Duodenal mucosa (tissue), 2 donors: ENCODE measurements at regions not wholly inside any gene's neighbourhood (a gene's known extent, or its start where the extent isn't known, plus 50 kb on each side); places are given as distances from the start of the nearest gene placed in this dataset.

Source experiments
- H3K27ac ChIP-seq: one replicate; pipeline ENCODE4 v1.7.0; 2013; ENCODE audit warnings: low read depth, low read length
- H3K27me3 ChIP-seq, 2 donors: one replicate each; pipeline ENCODE4 v1.7.0; 2013; ENCODE audit warnings: low read length in 2 of 2, control low read depth in 1 of 2; ENCODE audit not compliant: insufficient read depth in 2 of 2, control insufficient read depth in 1 of 2
- H3K36me3 ChIP-seq, 2 donors: one replicate each; pipeline ENCODE4 v1.7.0; 2013; ENCODE audit warnings: low read length in 2 of 2, control low read depth in 1 of 2; ENCODE audit not compliant: insufficient read depth in 2 of 2, control insufficient read depth in 1 of 2
- H3K4me1 ChIP-seq, 2 donors: one replicate each; pipeline ENCODE4 v1.7.0; 2013; ENCODE audit warnings: low read length in 2 of 2, control low read depth in 1 of 2; ENCODE audit not compliant: insufficient read depth in 2 of 2, control insufficient read depth in 1 of 2
- H3K4me3 ChIP-seq, 2 donors: one replicate each; pipeline ENCODE4 v1.7.0; 2013; ENCODE audit warnings: low read length in 2 of 2, low read depth in 1 of 2
- H3K9ac ChIP-seq, 2 donors: one replicate each; pipeline ENCODE4 v1.7.0; 2013; ENCODE audit warnings: low read length in 2 of 2, low read depth in 1 of 2
- H3K9me3 ChIP-seq, 2 donors: one replicate each; pipeline ENCODE4 v1.7.0; 2013; ENCODE audit warnings: low read length in 2 of 2, control low read depth in 1 of 2; ENCODE audit not compliant: control insufficient read depth in 1 of 2

DNA sequence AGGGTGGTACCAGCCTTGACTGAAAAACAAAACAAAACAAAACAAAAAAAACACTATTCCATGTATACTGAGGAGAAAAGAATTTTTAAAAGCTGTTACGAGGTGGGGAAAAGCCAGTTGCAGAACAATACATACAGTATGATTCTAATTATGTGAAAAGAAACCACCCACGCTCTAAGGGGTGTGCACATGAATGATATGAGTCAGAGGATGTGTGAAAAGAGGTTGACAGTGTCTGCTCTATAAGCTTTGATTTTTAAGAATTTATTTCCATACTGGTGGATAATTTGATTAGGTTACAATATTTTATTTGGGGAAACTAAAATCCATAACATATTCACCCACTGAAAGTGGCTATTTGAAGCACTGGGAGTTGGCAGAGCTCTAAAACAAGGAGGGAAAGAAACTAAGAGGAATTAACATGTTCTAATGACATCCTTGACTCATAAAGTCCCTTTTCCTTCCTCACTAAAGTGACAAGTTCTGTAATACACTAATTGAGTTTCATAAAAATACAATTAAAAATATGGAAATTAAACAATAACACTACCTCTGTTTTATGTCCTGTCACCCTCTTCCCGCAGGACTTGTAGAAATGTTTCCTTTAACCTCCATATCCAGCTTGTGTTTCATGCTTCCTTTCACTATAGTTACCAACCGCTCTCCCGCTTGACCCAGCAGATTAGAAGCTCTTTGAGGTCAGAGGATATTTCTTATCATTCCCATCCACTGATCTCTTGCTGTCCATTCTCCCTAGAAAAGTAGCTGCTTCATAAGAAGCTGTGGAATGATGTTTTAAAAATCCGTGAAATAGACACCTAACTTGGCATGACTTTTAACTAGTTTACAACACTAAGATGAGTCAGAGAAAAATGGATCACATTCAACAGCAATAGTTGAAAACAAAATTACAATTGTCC is 118.6 kb upstream of the CCDC28A start:
- no peak overlapping the region for H3K9ac ChIP-seq
- H3K4me1 ChIP-seq: no peaks in the 10 kb centered on the region
- no peak overlapping the region for H3K4me3 ChIP-seq
- H3K27me3 ChIP-seq: no peaks in the 10 kb centered on the region
- H3K27ac ChIP-seq: no peak overlapping the region
- no peaks in the 10 kb centered on the region for H3K36me3 ChIP-seq
- H3K9me3 ChIP-seq: no peaks in the 10 kb centered on the region

DNA sequence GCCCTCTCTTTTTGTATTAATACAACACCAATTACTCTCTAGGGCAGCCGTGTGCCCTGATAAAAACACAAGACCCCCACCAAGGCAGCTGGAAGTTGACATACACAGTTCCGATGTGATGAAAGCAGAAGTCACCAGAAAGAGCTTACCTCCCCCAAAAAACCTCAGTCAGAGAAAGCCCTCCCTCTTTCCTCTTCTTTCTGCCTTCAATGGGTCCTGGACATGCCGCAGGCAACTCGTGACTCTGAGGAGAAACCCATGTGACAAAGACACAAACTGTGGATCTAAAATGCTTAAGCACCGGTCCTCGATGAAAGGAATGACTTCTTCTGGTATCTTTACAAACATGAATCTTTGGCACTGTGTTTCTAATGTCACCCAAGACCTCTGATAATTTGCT is 117.7 kb upstream of the CCDC28A start:
- no peaks in the 10 kb centered on the region for H3K4me1 ChIP-seq
- H3K27me3 ChIP-seq: no peaks in the 10 kb centered on the region
- H3K9ac ChIP-seq: no peak overlapping the region
- H3K36me3 ChIP-seq: no peaks in the 10 kb centered on the region
- H3K9me3 ChIP-seq: no peaks in the 10 kb centered on the region
- no peak overlapping the region for H3K4me3 ChIP-seq
- no peak overlapping the region for H3K27ac ChIP-seq

DNA sequence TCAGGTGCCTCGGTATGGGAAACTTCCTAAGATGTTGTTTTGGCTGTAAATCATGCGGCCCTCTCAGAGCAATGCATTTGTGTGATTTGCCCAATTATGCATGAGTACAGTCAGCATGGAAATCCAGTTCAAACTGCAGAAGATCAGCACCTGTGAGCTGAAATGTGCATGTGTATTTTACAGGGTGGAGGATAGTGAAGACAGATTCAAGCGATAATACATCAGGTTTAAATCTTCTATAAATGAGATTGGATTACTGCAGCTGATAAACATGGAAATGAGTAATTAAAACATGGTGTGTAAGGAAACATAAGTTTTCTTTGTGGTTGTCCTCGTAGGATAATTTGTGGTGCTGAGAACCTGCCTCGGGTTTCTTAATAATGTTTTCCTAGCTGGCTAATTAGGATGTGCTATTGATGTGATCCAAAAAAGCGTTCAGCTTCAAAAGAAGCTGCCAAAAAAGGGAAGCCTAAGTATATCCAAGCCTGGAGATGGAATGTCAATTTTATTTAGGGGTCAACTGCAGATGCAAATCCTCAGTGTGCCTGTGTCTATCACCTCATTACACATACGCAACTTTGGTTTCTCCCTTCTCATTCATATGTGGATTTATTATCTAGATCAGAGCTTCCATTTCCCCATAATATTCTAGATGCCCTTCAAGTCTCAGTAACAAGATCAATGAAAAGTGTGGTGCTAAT is 117.1 kb upstream of the CCDC28A start:
- H3K4me3 ChIP-seq: no peak overlapping the region
- no peaks in the 10 kb centered on the region for H3K4me1 ChIP-seq
- no peak overlapping the region for H3K9ac ChIP-seq
- H3K27me3 ChIP-seq: no peaks in the 10 kb centered on the region
- no peak overlapping the region for H3K27ac ChIP-seq
- H3K9me3 ChIP-seq: no peaks in the 10 kb centered on the region
- no peaks in the 10 kb centered on the region for H3K36me3 ChIP-seq

DNA sequence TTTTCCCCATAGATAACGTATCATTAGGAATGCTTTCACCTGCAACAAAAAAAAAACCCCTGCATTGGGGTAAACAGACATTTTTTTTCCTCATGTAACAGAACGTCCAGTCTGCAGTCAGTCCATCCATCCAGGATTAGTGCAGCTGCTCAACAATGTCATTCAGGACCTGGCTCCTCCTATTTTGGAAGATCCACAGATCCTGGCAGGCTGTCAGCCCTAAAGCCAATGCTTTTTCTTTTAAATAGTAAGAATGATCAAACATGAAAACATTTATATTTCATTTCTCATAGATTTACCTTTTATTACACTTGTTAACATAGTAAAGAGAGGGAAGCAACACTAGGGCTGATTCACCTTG is 116.5 kb upstream of the CCDC28A start:
- Histone ChIP-seq H3K27ac (no peak overlapping the region), H3K4me1 (no peaks in the 10 kb centered on the region), H3K9ac (no peak overlapping the region), H3K36me3 (no peaks in the 10 kb centered on the region), H3K27me3 (no peaks in the 10 kb centered on the region), H3K9me3 (no peaks in the 10 kb centered on the region), H3K4me3 (no peak overlapping the region)

DNA sequence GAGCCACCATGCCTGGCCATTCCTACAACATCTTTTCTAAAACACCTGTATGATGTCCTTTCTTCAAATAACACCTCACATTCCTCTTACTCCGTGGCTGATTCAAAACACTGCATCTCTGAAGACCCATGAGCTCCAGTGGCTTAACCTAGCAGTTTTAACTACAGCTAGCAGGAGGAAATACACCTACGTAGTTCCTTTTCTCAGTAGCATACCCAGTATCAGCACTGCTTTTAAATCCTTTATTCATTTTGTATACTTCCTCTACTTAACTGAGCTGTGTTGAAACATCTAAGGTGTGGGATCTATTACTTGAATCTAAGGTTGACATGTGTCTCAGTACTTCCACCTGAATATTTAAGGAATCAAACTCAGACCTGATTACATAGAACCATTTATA is 113.6 kb upstream of the CCDC28A start:
- Histone ChIP-seq H3K9ac (no peak overlapping the region), H3K27ac (no peak overlapping the region), H3K9me3 (no peaks in the 10 kb centered on the region), H3K36me3 (no peaks in the 10 kb centered on the region), H3K27me3 (no peaks in the 10 kb centered on the region), H3K4me3 (no peak overlapping the region), H3K4me1 (no peaks in the 10 kb centered on the region)

DNA sequence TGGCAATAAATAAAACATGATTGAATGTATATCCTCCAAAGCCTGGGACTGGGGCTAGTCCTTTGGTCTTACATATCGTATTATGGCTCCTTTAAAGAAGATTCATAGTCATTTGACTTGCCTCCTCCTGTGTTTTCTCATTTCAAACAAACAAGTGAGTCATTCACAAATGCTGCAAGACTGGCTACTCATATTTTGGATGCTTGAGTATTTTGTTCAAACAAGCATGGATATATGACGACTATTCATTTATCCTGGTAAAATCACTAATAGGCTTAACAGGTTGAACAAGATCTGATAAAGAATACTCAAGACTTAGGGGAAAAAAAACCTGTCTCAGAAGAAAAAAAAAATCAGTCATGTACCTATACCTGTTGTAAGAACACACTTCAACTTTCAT is 111.1 kb upstream of the CCDC28A start:
- no peaks in the 10 kb centered on the region for H3K27me3 ChIP-seq
- H3K27ac ChIP-seq: no peak overlapping the region
- H3K4me3 ChIP-seq: no peak overlapping the region
- no peaks in the 10 kb centered on the region for H3K9me3 ChIP-seq
- no peaks in the 10 kb centered on the region for H3K4me1 ChIP-seq
- H3K36me3 ChIP-seq: no peaks in the 10 kb centered on the region
- no peak overlapping the region for H3K9ac ChIP-seq

DNA sequence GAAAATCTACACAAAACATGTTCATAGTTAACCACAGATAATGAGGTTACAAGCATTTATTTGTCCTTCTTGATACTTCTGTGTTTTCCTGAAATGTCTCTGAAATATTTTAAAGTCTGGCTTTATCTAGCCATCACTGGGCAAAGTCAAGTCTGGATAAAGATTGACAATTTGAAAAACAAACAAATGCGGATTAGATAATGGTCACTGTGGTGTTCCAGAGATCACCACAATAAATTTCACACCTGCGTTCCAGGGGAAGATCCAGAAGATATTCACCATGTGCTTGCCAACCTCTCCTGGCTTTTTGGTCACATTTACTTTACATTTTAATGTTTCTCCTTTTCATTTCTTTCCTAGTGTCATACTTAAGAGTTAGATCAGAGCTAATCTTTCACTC is 109.7 kb upstream of the CCDC28A start:
- H3K9ac ChIP-seq: no peak overlapping the region
- H3K9me3 ChIP-seq: no peaks in the 10 kb centered on the region
- no peaks in the 10 kb centered on the region for H3K36me3 ChIP-seq
- H3K27ac ChIP-seq: no peak overlapping the region
- H3K27me3 ChIP-seq: no peaks in the 10 kb centered on the region
- H3K4me1 ChIP-seq: no peaks in the 10 kb centered on the region
- H3K4me3 ChIP-seq: no peak overlapping the region

DNA sequence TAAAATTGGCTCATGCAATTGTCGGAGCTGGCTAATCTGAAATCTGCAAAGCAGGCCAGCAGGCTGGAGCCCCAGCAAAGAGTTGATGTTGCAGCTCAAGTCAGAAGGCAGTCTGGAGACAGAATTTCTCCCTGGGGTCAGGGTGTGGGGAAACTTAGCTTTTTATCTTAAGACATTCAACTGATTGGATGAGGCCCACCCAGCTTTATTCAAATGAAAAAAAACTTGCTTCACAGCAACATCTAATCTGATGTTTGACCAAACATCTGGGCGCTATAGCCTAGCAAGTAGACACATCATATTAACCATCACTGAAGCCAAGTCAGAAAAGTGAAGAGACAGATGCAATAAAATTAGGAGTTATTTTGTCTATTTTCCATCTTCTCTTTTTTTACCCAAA is 108.8 kb upstream of the CCDC28A start:
- Histone ChIP-seq H3K4me3 (no peak overlapping the region), H3K9me3 (no peaks in the 10 kb centered on the region)

DNA sequence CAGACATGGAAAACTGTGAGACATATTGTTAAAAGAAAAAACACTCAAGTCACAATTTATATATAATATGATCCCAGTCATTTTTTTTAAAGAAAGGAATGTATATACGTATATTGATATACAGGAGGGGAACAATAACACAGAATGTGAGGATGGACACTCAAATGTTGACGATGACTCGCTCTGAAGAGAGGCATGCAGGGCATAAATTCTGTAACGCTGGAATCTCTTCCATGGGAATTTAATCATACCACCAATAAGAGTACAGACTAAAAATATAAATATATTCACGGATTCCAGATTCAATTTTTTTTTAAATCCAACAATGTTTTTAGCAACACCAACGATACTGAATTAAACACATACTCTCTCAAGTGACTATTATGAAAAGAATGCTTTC is 106.9 kb upstream of the CCDC28A start:
- no peak overlapping the region for H3K4me3 ChIP-seq
- H3K36me3 ChIP-seq: no peaks in the 10 kb centered on the region
- no peaks in the 10 kb centered on the region for H3K27me3 ChIP-seq
- no peak overlapping the region for H3K9ac ChIP-seq
- H3K9me3 ChIP-seq: no peaks in the 10 kb centered on the region
- H3K4me1 ChIP-seq: no peaks in the 10 kb centered on the region
- H3K27ac ChIP-seq: no peak overlapping the region

More for the DNA sequence above, 108.8 kb upstream of the CCDC28A start:
- no peak overlapping the region for H3K27ac ChIP-seq
- no peak overlapping the region for H3K9ac ChIP-seq
- H3K4me1 ChIP-seq: no peaks in the 10 kb centered on the region
- no peaks in the 10 kb centered on the region for H3K27me3 ChIP-seq
- no peaks in the 10 kb centered on the region for H3K36me3 ChIP-seq

DNA sequence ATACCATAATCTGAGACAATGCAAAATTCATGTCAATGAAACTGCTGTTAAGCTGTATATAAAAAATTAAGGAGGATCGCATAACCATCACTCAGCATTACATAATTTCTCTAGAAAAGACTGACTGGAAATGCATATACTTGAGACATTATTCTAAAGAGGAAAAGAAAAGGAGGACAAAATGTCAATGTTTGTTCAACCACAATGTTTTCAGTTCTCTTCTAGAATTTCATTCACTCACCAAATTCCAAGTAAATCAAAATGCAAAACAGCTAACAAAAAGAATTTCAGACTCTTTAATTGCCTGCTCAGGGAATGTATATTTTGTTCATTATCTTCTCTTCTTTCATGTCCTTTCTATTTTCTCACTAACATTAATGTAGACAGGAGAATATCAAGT is 106.2 kb upstream of the CCDC28A start:
- H3K36me3 ChIP-seq: no peaks in the 10 kb centered on the region
- H3K4me1 ChIP-seq: no peaks in the 10 kb centered on the region
- H3K27me3 ChIP-seq: no peaks in the 10 kb centered on the region
- no peaks in the 10 kb centered on the region for H3K9me3 ChIP-seq
- H3K4me3 ChIP-seq: no peak overlapping the region
- H3K27ac ChIP-seq: no peak overlapping the region
- no peak overlapping the region for H3K9ac ChIP-seq
